Activated B cell treated with CpG ODN at 0.5 μM for 24 hours (primary cell): ENCODE measurements at regions not wholly inside any gene's neighbourhood (a gene's known extent, or its start where the extent isn't known, plus 50 kb on each side); places are given as distances from the start of the nearest gene placed in this dataset.

Experiments used
- ATAC-seq: fragments of 200-7000 bp; cut with Tn5 transposase; one replicate; pipeline ENCODE4 v1.10.0; 2021; ENCODE audit warnings: low read depth, mild to moderate bottlenecking, moderate library complexity
- CTCF ChIA-PET: fragments of 350-600 bp; sonication (Branson Sonifier 250); formaldehyde crosslinking; loops from one replicate; lab custom pipeline; 2021; ENCODE audit warnings: antibody characterized with exemption; lab: Charles Lee
- POLR2A ChIA-PET: fragments of 350-600 bp; sonication (Branson Sonifier 250); formaldehyde crosslinking; loops from one replicate; lab custom pipeline; 2021; ENCODE audit warnings: antibody characterized with exemption; lab: Charles Lee
- DNase-seq: peaks from one replicate; pipeline ENCODE4 v3.0.0; 2022
- H3K27ac Mint-ChIP-seq: one replicate; pipeline ENCODE4 v1.8.0; 2020; ENCODE audit warnings: mixed read lengths
- H3K27me3 Mint-ChIP-seq: one replicate; pipeline ENCODE4 v1.8.0; 2021; ENCODE audit warnings: mixed read lengths
- H3K36me3 Mint-ChIP-seq: one replicate; pipeline ENCODE4 v1.8.0; 2021; ENCODE audit warnings: low read depth, mixed read lengths
- H3K4me1 Mint-ChIP-seq: one replicate; pipeline ENCODE4 v1.8.0; 2021; ENCODE audit warnings: mixed read lengths
- H3K4me3 Mint-ChIP-seq: one replicate; pipeline ENCODE4 v1.8.0; 2020; ENCODE audit warnings: mild to moderate bottlenecking, mixed read lengths
- H3K9me3 Mint-ChIP-seq: one replicate; pipeline ENCODE4 v1.8.0; 2020; ENCODE audit warnings: mixed read lengths
- intact Hi-C: fragments of 100-400 bp; cut with micrococcal nuclease; formaldehyde crosslinking; loops from one replicate; pipeline ENCODE4 v1.15.1; 2024
- TF ChIP-seq, protein P1 (sequence below): fragments of 200-600 bp; IDR thresholded peaks from one replicate; pipeline ENCODE4 v1.8.0; 2022; ENCODE audit warnings: antibody characterized with exemption, mild to moderate bottlenecking

GRCh38 chr12:70120970-70121369, 122.3 kb upstream of the CNOT2 start:
- Mint-ChIP-seq H3K27me3 (no peaks in the 10 kb centered on the region), H3K4me3 (no peak overlapping the region), H3K27ac (no peak overlapping the region), H3K36me3 (no peaks in the 10 kb centered on the region), H3K4me1 (no peaks in the 10 kb centered on the region), H3K9me3 (no peaks in the 10 kb centered on the region)
- POLR2A ChIA-PET, result no interaction called here
- intact Hi-C loops, result loop anchor here (5.0 kb wide), 1 partner anchor 1831 kb away; no protein-coding TSS in a partner anchor
- DNase-seq (no peak), ATAC-seq (no peak)
- TF ChIP-seq, protein P1, sequence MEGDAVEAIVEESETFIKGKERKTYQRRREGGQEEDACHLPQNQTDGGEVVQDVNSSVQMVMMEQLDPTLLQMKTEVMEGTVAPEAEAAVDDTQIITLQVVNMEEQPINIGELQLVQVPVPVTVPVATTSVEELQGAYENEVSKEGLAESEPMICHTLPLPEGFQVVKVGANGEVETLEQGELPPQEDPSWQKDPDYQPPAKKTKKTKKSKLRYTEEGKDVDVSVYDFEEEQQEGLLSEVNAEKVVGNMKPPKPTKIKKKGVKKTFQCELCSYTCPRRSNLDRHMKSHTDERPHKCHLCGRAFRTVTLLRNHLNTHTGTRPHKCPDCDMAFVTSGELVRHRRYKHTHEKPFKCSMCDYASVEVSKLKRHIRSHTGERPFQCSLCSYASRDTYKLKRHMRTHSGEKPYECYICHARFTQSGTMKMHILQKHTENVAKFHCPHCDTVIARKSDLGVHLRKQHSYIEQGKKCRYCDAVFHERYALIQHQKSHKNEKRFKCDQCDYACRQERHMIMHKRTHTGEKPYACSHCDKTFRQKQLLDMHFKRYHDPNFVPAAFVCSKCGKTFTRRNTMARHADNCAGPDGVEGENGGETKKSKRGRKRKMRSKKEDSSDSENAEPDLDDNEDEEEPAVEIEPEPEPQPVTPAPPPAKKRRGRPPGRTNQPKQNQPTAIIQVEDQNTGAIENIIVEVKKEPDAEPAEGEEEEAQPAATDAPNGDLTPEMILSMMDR, result no peak
- CTCF ChIA-PET, result no interaction called here

GRCh38 chr12:70121562-70121961, 121.7 kb upstream of the CNOT2 start:
- ChIA-PET CTCF (no interaction called here), POLR2A (no interaction called here)
- Mint-ChIP-seq H3K27me3 (no peaks in the 10 kb centered on the region), H3K36me3 (no peaks in the 10 kb centered on the region), H3K27ac (no peak overlapping the region), H3K4me1 (no peaks in the 10 kb centered on the region), H3K4me3 (no peak overlapping the region), H3K9me3 (no peaks in the 10 kb centered on the region)
- DNase-seq (no peak), ATAC-seq (no peak)
- TF ChIP-seq, protein P1, result no peak
- intact Hi-C loops, result loop anchor here (5.0 kb wide), 1 partner anchor 1831 kb away; no protein-coding TSS in a partner anchor

GRCh38 chr12:70122804-70123203, 120.4 kb upstream of the CNOT2 start:
- H3K9me3 Mint-ChIP-seq, result no peaks in the 10 kb centered on the region
- no peak overlapping the region for H3K27ac Mint-ChIP-seq
- ChIA-PET CTCF (no interaction called here), POLR2A (no interaction called here)
- no peaks in the 10 kb centered on the region for H3K27me3 Mint-ChIP-seq
- H3K36me3 Mint-ChIP-seq, result no peaks in the 10 kb centered on the region
- H3K4me1 Mint-ChIP-seq, result no peaks in the 10 kb centered on the region
- H3K4me3 Mint-ChIP-seq, result no peak overlapping the region
- DNase-seq (no peak), ATAC-seq (no peak)
- TF ChIP-seq, protein P1, result no peak
- intact Hi-C loops, result loop anchor here (5.0 kb wide), 1 partner anchor 1829 kb away; no protein-coding TSS in a partner anchor

GRCh38 chr12:70149013-70149412, 94.2 kb upstream of the CNOT2 start:
- H3K9me3 Mint-ChIP-seq, result peaks cover 6% of the 10 kb centered on the region
- ATAC-seq (no peak), DNase-seq (no peak)
- ChIA-PET CTCF (no interaction called here), POLR2A (no interaction called here)
- no peak overlapping the region for H3K4me3 Mint-ChIP-seq
- H3K27me3 Mint-ChIP-seq, result peaks cover 2% of the 10 kb centered on the region
- TF ChIP-seq, protein P1, result no peak
- no peaks in the 10 kb centered on the region for H3K4me1 Mint-ChIP-seq
- no peak overlapping the region for H3K27ac Mint-ChIP-seq
- no peaks in the 10 kb centered on the region for H3K36me3 Mint-ChIP-seq
- intact Hi-C loops, result no loop called here

GRCh38 chr12:70149665-70150064, 93.6 kb upstream of the CNOT2 start:
- H3K9me3 Mint-ChIP-seq, result peaks cover 9% of the 10 kb centered on the region
- ChIA-PET CTCF (no interaction called here), POLR2A (no interaction called here)
- DNase-seq (no peak), ATAC-seq (no peak)
- H3K36me3 Mint-ChIP-seq, result no peaks in the 10 kb centered on the region
- TF ChIP-seq, protein P1, result no peak
- intact Hi-C loops, result no loop called here
- no peak overlapping the region for H3K4me3 Mint-ChIP-seq
- no peaks in the 10 kb centered on the region for H3K4me1 Mint-ChIP-seq
- H3K27me3 Mint-ChIP-seq, result peaks cover 2% of the 10 kb centered on the region
- no peak overlapping the region for H3K27ac Mint-ChIP-seq
